IMR-90 (cell line): ENCODE measurements at regions not wholly inside any gene's neighbourhood (a gene's known extent, or its start where the extent isn't known, plus 50 kb on each side); places are given as distances from the start of the nearest gene placed in this dataset.

ENCODE experiments used
- ATAC-seq: fragments of 200-7000 bp; cut with Tn5 transposase; 2 replicates; pipeline ENCODE4 v1.9.1; 2020; ENCODE audit warnings: low read depth, mild to moderate bottlenecking, moderate library complexity
- BruUV-seq: library from RNA; stranded (reverse); fragments of 400-500 nt; replicated peaks from 2 replicates; lab custom pipeline; 2021; lab: Mats Ljungman, UMichigan
- CTCF ChIA-PET: fragments of 300-600 bp; formaldehyde crosslinking; extraction: SDS; loops from one replicate; lab custom pipeline; 2021; ENCODE audit warnings: antibody characterized with exemption; lab: Yijun Ruan, JAX
- POLR2A ChIA-PET: fragments of 300-600 bp; sonication (Branson Sonifier 250); formaldehyde crosslinking; loops from one replicate; lab custom pipeline; 2022; ENCODE audit warnings: antibody characterized with exemption; ENCODE audit not compliant: unreplicated experiment; lab: Charles Lee
- DNase-seq: peaks from one replicate; pipeline ENCODE4 v3.0.0; 2013
- H2AFZ ChIP-seq: replicated peaks from 2 replicates; pipeline ENCODE3; 2013; ENCODE audit warnings: low read length, mild to moderate bottlenecking; ENCODE audit not compliant: poor library complexity
- H2AK5ac ChIP-seq: 2 replicates; pipeline ENCODE4 v1.6.1; 2013; ENCODE audit warnings: low read depth, low read length, inconsistent platforms
- H2AK9ac ChIP-seq: replicated peaks from 2 replicates; pipeline ENCODE3; 2013; ENCODE audit warnings: mild to moderate bottlenecking, low read depth, low read length, moderate library complexity; ENCODE audit not compliant: poor library complexity
- H2BK120ac ChIP-seq: 2 replicates; pipeline ENCODE4 v1.6.1; 2013; ENCODE audit warnings: low read depth, low read length, inconsistent platforms
- H2BK15ac ChIP-seq: 3 replicates; pipeline ENCODE4 v1.6.1; 2013; ENCODE audit warnings: low read depth, low read length, inconsistent platforms
- H2BK20ac ChIP-seq: 2 replicates; pipeline ENCODE4 v1.6.1; 2013; ENCODE audit warnings: low read depth, mild to moderate bottlenecking, inconsistent platforms, low read length, moderate library complexity
- H2BK5ac ChIP-seq: 2 replicates; pipeline ENCODE4 v1.6.1; 2013; ENCODE audit warnings: mild to moderate bottlenecking, low read depth, low read length, inconsistent platforms; ENCODE audit not compliant: poor library complexity, severe bottlenecking
- H3K14ac ChIP-seq: replicated peaks from 2 replicates; pipeline ENCODE4 v1.6.1; 2013; ENCODE audit warnings: low read depth, low read length, inconsistent platforms
- H3K18ac ChIP-seq: 2 replicates; pipeline ENCODE4 v1.6.1; 2013; ENCODE audit warnings: low read depth, low read length, control low read depth
- H3K23ac ChIP-seq: 2 replicates; pipeline ENCODE4 v1.6.1; 2013; ENCODE audit warnings: low read depth, low read length, inconsistent platforms
- H3K27ac ChIP-seq: 2 replicates; pipeline ENCODE4 v1.5.1; 2013; ENCODE audit warnings: mild to moderate bottlenecking, control low read depth, low read length; ENCODE audit not compliant: insufficient read depth
- H3K27me3 ChIP-seq: 2 replicates; pipeline ENCODE4 v1.6.1; 2013; ENCODE audit warnings: low read length; ENCODE audit not compliant: control insufficient read depth, insufficient read depth
- H3K36me3 ChIP-seq: 2 replicates; pipeline ENCODE4 v1.6.1; 2013; ENCODE audit warnings: low read length, mixed read lengths; ENCODE audit not compliant: control insufficient read depth, insufficient read depth
- H3K4ac ChIP-seq: 2 replicates; pipeline ENCODE4 v1.6.1; 2013; ENCODE audit warnings: low read depth, low read length, inconsistent platforms
- H3K4me1 ChIP-seq: 2 replicates; pipeline ENCODE4 v1.6.1; 2013; ENCODE audit warnings: low read length, mixed read lengths; ENCODE audit not compliant: control insufficient read depth, insufficient read depth
- H3K4me2 ChIP-seq: 2 replicates; pipeline ENCODE4 v1.6.1; 2013; ENCODE audit warnings: low read depth, mild to moderate bottlenecking, control low read depth, low read length, moderate library complexity
- H3K4me3 ChIP-seq: 2 replicates; pipeline ENCODE4 v1.5.1; 2013; ENCODE audit warnings: low read depth, mild to moderate bottlenecking, control low read depth, low read length, moderate library complexity; ENCODE audit not compliant: insufficient read depth
- H3K56ac ChIP-seq: 2 replicates; pipeline ENCODE4 v1.6.1; 2013; ENCODE audit warnings: low read length, inconsistent platforms; ENCODE audit not compliant: insufficient read depth; ENCODE audit errors: extremely low read depth
- H3K79me1 ChIP-seq, 2 experiments: 2 replicates each; pipeline ENCODE4 v1.6.1; 2013; ENCODE audit warnings: low read length in 2 of 2, inconsistent platforms in 1 of 2, low read depth in 1 of 2
- H3K9ac ChIP-seq: 2 replicates; pipeline ENCODE4 v1.6.1; 2013; ENCODE audit warnings: low read depth, low read length, control low read depth
- H3K9me1 ChIP-seq: 2 replicates; pipeline ENCODE4 v1.6.1; 2013; ENCODE audit warnings: low read length, inconsistent platforms; ENCODE audit not compliant: insufficient read depth
- H3K9me3 ChIP-seq: 2 replicates; pipeline ENCODE4 v1.6.1; 2013; ENCODE audit warnings: low read length; ENCODE audit not compliant: control insufficient read depth, insufficient read depth
- H4K20me1 ChIP-seq: 2 replicates; pipeline ENCODE4 v1.6.1; 2013; ENCODE audit warnings: low read length, inconsistent platforms; ENCODE audit not compliant: insufficient read depth
- H4K5ac ChIP-seq: 2 replicates; pipeline ENCODE4 v1.6.1; 2013; ENCODE audit warnings: mild to moderate bottlenecking, low read depth, low read length, control low read depth
- H4K8ac ChIP-seq, 2 experiments: 2 replicates each; pipeline ENCODE4 v1.6.1; 2013; ENCODE audit warnings: low read depth in 2 of 2, low read length in 2 of 2, control low read depth in 1 of 2, inconsistent platforms in 1 of 2
- H4K91ac ChIP-seq: 2 replicates; pipeline ENCODE4 v1.6.1; 2013; ENCODE audit warnings: low read depth, low read length, inconsistent platforms; ENCODE audit not compliant: insufficient read depth
- CEBPB ChIP-seq: IDR thresholded peaks from 2 replicates; pipeline ENCODE4 v1.6.1; 2012; ENCODE audit warnings: low read depth, low read length, improper control_type of control experiment
- FOS ChIP-seq: fragments of 150-350 bp; IDR thresholded peaks from 2 replicates; pipeline ENCODE4 v1.6.1; 2016; ENCODE audit warnings: low read depth, low read length
- MAZ ChIP-seq: IDR thresholded peaks from 2 replicates; pipeline ENCODE4 v1.6.1; 2012; ENCODE audit warnings: low read depth, mild to moderate bottlenecking, low read length, improper control_type of control experiment, moderate library complexity, borderline replicate concordance
- MXI1 ChIP-seq: IDR thresholded peaks from 2 replicates; pipeline ENCODE4 v1.6.1; 2012; ENCODE audit warnings: low read depth, mild to moderate bottlenecking, low read length, moderate library complexity, borderline replicate concordance
- RAD21 ChIP-seq: IDR thresholded peaks from 2 replicates; pipeline ENCODE4 v1.6.1; 2012; ENCODE audit warnings: low read length, improper control_type of control experiment
- WGBS, 2 experiments: methylation state at CpG; one replicate each; pipeline versions ENCODE4 v1.1.5 to v1.1.7; 2013; ENCODE audit warnings: missing lambda C conversion rate in 2 of 2; ENCODE audit not compliant: insufficient read length in 1 of 2; ENCODE audit errors: extremely low coverage in 2 of 2; 5-methylcytosine and 5-hydroxymethylcytosine counted together
- dilution Hi-C: fragments of 300-500 bp; cut with HindIII; formaldehyde crosslinking; loops from one replicate; pipeline ENCODE4 v1.14.3; 2018; ENCODE audit warnings: low sequenced_read_pairs; ENCODE audit not compliant: unreplicated experiment
- in situ Hi-C: fragments of 300-500 bp; cut with MboI; formaldehyde crosslinking; loops from 3 replicates; pipeline ENCODE4 v1.14.3; 2019; ENCODE audit warnings: low sequenced_read_pairs, inconsistent platforms, mixed read lengths
- intact Hi-C: fragments of 100-400 bp; cut with micrococcal nuclease; formaldehyde crosslinking; loops from 2 replicates; pipeline ENCODE4 v1.10.0; 2022

- in situ Hi-C loops = no loop called here
- no peak for ATAC-seq
Measured at GRCh38 chr10:128431506-128431905, 305.3 kb upstream of the MKI67 start.

More at GRCh38 chr10:128431506-128431905, 305.3 kb upstream of the MKI67 start:
- Histone ChIP-seq H2AK9ac (no peak overlapping the region), H3K9ac (no peak overlapping the region), H3K9me3 (peaks cover 44% of the 10 kb centered on the region), H2AK5ac (no peak overlapping the region), H3K4ac (no peak overlapping the region), H3K27ac (no peak overlapping the region), H4K20me1 (no peaks in the 10 kb centered on the region), H3K36me3 (no peaks in the 10 kb centered on the region), H2BK120ac (no peak overlapping the region), H3K14ac (no peak overlapping the region), H2BK15ac (no peak overlapping the region), H3K56ac (no peak overlapping the region), H3K27me3 (no peaks in the 10 kb centered on the region), H3K4me3 (no peak overlapping the region), H3K23ac (no peak overlapping the region), H3K9me1 (no peaks in the 10 kb centered on the region), H2AFZ (no peak overlapping the region), H4K8ac (no peak overlapping the region), H3K79me1 (no peaks in the 10 kb centered on the region), H3K18ac (no peak overlapping the region), H2BK5ac (no peak overlapping the region), H4K91ac (no peak overlapping the region), H4K5ac (no peak overlapping the region), H3K4me2 (no peak overlapping the region), H2BK20ac (no peak overlapping the region), H3K4me1 (no peaks in the 10 kb centered on the region)
- dilution Hi-C loops (no loop called here), intact Hi-C loops (no loop called here)
- TF ChIP-seq FOS (no peak), MAZ (no peak), CEBPB (no peak), MXI1 (no peak), RAD21 (no peak)
- DNase-seq = no peak
- BruUV-seq = no TSS peak
- no CpG with 5 or more reads among the region's 19 CpGs for WGBS, 2 experiments
- ChIA-PET POLR2A (no interaction called here), CTCF (no interaction called here)
